SK-N-SH treated with all-trans-retinoic acid at 6 μM for 48 hours (cell line): ENCODE measurements at regions not wholly inside any gene's neighbourhood (a gene's known extent, or its start where the extent isn't known, plus 50 kb on each side); places are given as distances from the start of the nearest gene placed in this dataset.

ENCODE experiments used
- ARNTL ChIP-seq: fragments of 450-650 bp; formaldehyde crosslinking; IDR thresholded peaks from 2 replicates; pipeline ENCODE4 v1.5.0; 2020; ENCODE audit warnings: low read depth, mild to moderate bottlenecking, moderate library complexity, borderline replicate concordance
- CREB5 ChIP-seq: fragments of 250-450 bp; sonication (Bioruptor Pico); IDR thresholded peaks from 2 replicates; pipeline ENCODE4 v1.5.1; 2020; ENCODE audit warnings: low read depth, mild to moderate bottlenecking, moderate library complexity
- GLIS3 ChIP-seq: fragments of 250-450 bp; sonication (Bioruptor Pico); IDR thresholded peaks from 2 replicates; pipeline ENCODE4 v1.5.0; 2020; ENCODE audit warnings: mild to moderate bottlenecking, moderate library complexity
- OSR1 ChIP-seq: fragments of 250-450 bp; sonication (Bioruptor Pico); IDR thresholded peaks from 2 replicates; pipeline ENCODE4 v1.8.0; 2022; ENCODE audit warnings: moderate library complexity, mild to moderate bottlenecking, inconsistent platforms
- POU6F1 ChIP-seq: fragments of 250-450 bp; sonication (Bioruptor Pico); IDR thresholded peaks from 2 replicates; pipeline ENCODE4 v1.8.0; 2021; ENCODE audit warnings: low read depth, mild to moderate bottlenecking, moderate library complexity, borderline replicate concordance
- PPARA ChIP-seq: fragments of 250-450 bp; sonication (Bioruptor Pico); IDR thresholded peaks from 2 replicates; pipeline ENCODE4 v1.5.0; 2020; ENCODE audit warnings: mild to moderate bottlenecking, borderline replicate concordance
- RARB ChIP-seq: fragments of 250-450 bp; sonication (Bioruptor Pico); IDR thresholded peaks from 2 replicates; pipeline ENCODE4 v1.8.0; 2021; ENCODE audit warnings: mild to moderate bottlenecking, moderate library complexity
- TCF4 ChIP-seq: fragments of 250-450 bp; sonication (Bioruptor Pico); IDR thresholded peaks from 2 replicates; pipeline ENCODE4 v1.8.0; 2021; ENCODE audit warnings: mild to moderate bottlenecking, moderate library complexity, borderline replicate concordance
- ZC3H10 ChIP-seq: fragments of 250-450 bp; sonication (Bioruptor Pico); IDR thresholded peaks from 2 replicates; pipeline ENCODE4 v1.5.1; 2021; ENCODE audit warnings: mild to moderate bottlenecking, moderate library complexity
- ZFP3 ChIP-seq: fragments of 250-450 bp; sonication (Bioruptor Pico); IDR thresholded peaks from 2 replicates; pipeline ENCODE4 v1.5.0; 2020; ENCODE audit warnings: mild to moderate bottlenecking, moderate library complexity
- ZNF8 ChIP-seq: fragments of 450-650 bp; formaldehyde crosslinking; IDR thresholded peaks from 2 replicates; pipeline ENCODE4 v1.5.0; 2020; ENCODE audit warnings: mild to moderate bottlenecking, moderate library complexity

GRCh38 chr20:52596256-52596655 is 375.9 kb upstream of the TSHZ2 start:
- TF ChIP-seq CREB5: no peak
- TF ChIP-seq GLIS3 (CRISPR knock-in tag): no peak
- no peak for TF ChIP-seq ZNF8
- no peak for TF ChIP-seq TCF4
- no peak for TF ChIP-seq POU6F1
- no peak for TF ChIP-seq ARNTL (CRISPR knock-in tag)
- TF ChIP-seq RARB (CRISPR knock-in tag): no peak
- TF ChIP-seq ZC3H10: no peak
- no peak for TF ChIP-seq ZFP3 (CRISPR knock-in tag)
- TF ChIP-seq PPARA (CRISPR knock-in tag): no peak
- TF ChIP-seq OSR1 (CRISPR knock-in tag): no peak
